CD4-positive, alpha-beta memory T cell (primary cell): ENCODE measurements at regions not wholly inside any gene's neighbourhood (a gene's known extent, or its start where the extent isn't known, plus 50 kb on each side); places are given as distances from the start of the nearest gene placed in this dataset.

Experiments
- CTCF ChIA-PET: fragments of 350-600 bp; sonication (Branson Sonifier 250); formaldehyde crosslinking; loops from one replicate; lab custom pipeline; 2021; ENCODE audit warnings: inconsistent platforms; ENCODE audit not compliant: partially characterized antibody; lab: Charles Lee
- POLR2A ChIA-PET: fragments of 350-600 bp; sonication (Branson Sonifier 250); formaldehyde crosslinking; loops from one replicate; lab custom pipeline; 2021; ENCODE audit not compliant: partially characterized antibody; lab: Charles Lee
- DNase-seq, 5 donors: peaks; one replicate each; pipeline versions ENCODE4 v3.0.0 to v3.0.0-alpha.2; 2020 to 2022; ENCODE audit warnings: mixed read lengths in 1 of 5
- H3K27ac ChIP-seq: one replicate; pipeline ENCODE4 v1.7.0; 2013; ENCODE audit warnings: low read depth, low read length
- H3K27me3 ChIP-seq: 2 replicates; pipeline ENCODE4 v1.7.0; 2013; ENCODE audit warnings: mild to moderate bottlenecking, low read length, moderate library complexity; ENCODE audit not compliant: insufficient read depth
- H3K36me3 ChIP-seq: 2 replicates; pipeline ENCODE4 v1.7.0; 2013; ENCODE audit warnings: mild to moderate bottlenecking, low read length, moderate library complexity; ENCODE audit not compliant: insufficient read depth
- H3K4me1 ChIP-seq: 2 replicates; pipeline ENCODE4 v1.7.0; 2013; ENCODE audit warnings: mild to moderate bottlenecking, low read length, moderate library complexity; ENCODE audit not compliant: insufficient read depth
- H3K4me3 ChIP-seq, 2 donors: one replicate each; pipeline ENCODE4 v1.7.0; 2013; ENCODE audit warnings: low read length in 2 of 2, mild to moderate bottlenecking in 1 of 2
- H3K9me3 ChIP-seq, 2 donors: one replicate each; pipeline ENCODE4 v1.7.0; 2013; ENCODE audit warnings: low read length in 2 of 2, control low read depth in 1 of 2; ENCODE audit not compliant: control insufficient read depth in 1 of 2
- H3K27ac Mint-ChIP-seq, 7 donors: one replicate each; pipeline ENCODE4 v1.8.0; 2020 to 2021; ENCODE audit warnings: mixed read lengths in 7 of 7, mild to moderate bottlenecking in 6 of 7, inconsistent platforms in 3 of 7, moderate library complexity in 3 of 7
- H3K27me3 Mint-ChIP-seq, 2 donors: one replicate each; pipeline ENCODE4 v1.8.0; 2020 to 2021; ENCODE audit warnings: mixed read lengths in 2 of 2
- H3K36me3 Mint-ChIP-seq, 2 donors: one replicate each; pipeline ENCODE4 v1.8.0; 2020 to 2021; ENCODE audit warnings: mixed read lengths in 2 of 2, inconsistent platforms in 1 of 2, mild to moderate bottlenecking in 1 of 2
- H3K4me1 Mint-ChIP-seq, 4 donors: one replicate each; pipeline ENCODE4 v1.8.0; 2020 to 2021; ENCODE audit warnings: mixed read lengths in 4 of 4, mild to moderate bottlenecking in 1 of 4
- H3K4me3 Mint-ChIP-seq, 8 donors: one replicate each; pipeline ENCODE4 v1.8.0; 2020 to 2021; ENCODE audit warnings: mixed read lengths in 8 of 8, mild to moderate bottlenecking in 7 of 8, moderate library complexity in 6 of 8, inconsistent platforms in 3 of 8
- H3K9me3 Mint-ChIP-seq, 8 donors: one replicate each; pipeline ENCODE4 v1.8.0; 2020 to 2021; ENCODE audit warnings: mixed read lengths in 8 of 8, mild to moderate bottlenecking in 5 of 8, inconsistent platforms in 3 of 8, moderate library complexity in 1 of 8
- intact Hi-C: fragments of 100-400 bp; cut with micrococcal nuclease; formaldehyde crosslinking; loops from one replicate; pipeline ENCODE4 v1.15.1; 2023

DNA sequence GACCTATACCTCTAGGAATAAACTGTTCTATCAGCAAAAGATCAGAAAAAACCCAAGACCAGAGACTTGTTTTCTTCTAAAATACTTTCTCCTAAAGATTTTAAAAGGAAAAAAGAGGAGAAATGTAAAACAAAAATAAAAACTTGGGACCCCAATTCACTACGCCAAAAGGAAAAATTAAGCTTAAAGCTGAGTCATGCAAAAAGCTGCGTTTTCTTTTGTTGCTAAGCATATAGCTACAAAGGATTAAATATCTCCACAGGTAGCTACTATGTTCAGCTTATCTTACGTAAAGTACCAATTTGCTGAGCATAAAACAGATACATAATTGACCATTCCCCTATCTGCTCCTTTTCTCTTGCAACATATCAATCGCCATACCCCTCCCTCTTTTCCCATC, 950.0 kb upstream of the NXPH2 start:
- intact Hi-C loops, result no loop called here
- ChIA-PET CTCF (no interaction called here), POLR2A (no interaction called here)
- no peaks in the 10 kb centered on the region for H3K4me1 Mint-ChIP-seq
- H3K4me3 Mint-ChIP-seq, result no peak overlapping the region
- Histone ChIP-seq H3K27ac (no peak overlapping the region), H3K36me3 (no peaks in the 10 kb centered on the region), H3K9me3 (no peaks in the 10 kb centered on the region), H3K27me3 (no peaks in the 10 kb centered on the region), H3K4me1 (no peaks in the 10 kb centered on the region), H3K4me3 (no peak overlapping the region)
- H3K27ac Mint-ChIP-seq, result no peak overlapping the region
- DNase-seq, result no peak
- H3K9me3 Mint-ChIP-seq, result peaks cover 0 to 5% (median 1%) of the 10 kb centered on the region in 8 donors
- no peaks in the 10 kb centered on the region for H3K27me3 Mint-ChIP-seq
- no peaks in the 10 kb centered on the region for H3K36me3 Mint-ChIP-seq

- H3K27me3 Mint-ChIP-seq, result no peaks in the 10 kb centered on the region
- no peaks in the 10 kb centered on the region for H3K36me3 Mint-ChIP-seq
- H3K4me3 ChIP-seq, result no peak overlapping the region
- no peak overlapping the region for H3K27ac ChIP-seq
- no peaks in the 10 kb centered on the region for H3K4me1 ChIP-seq
- ChIA-PET CTCF (no interaction called here), POLR2A (no interaction called here)
- H3K9me3 Mint-ChIP-seq, result peaks cover 3 to 42% (median 20%) of the 10 kb centered on the region in 8 donors
- H3K27ac Mint-ChIP-seq, result no peak overlapping the region
- no peaks in the 10 kb centered on the region for H3K27me3 ChIP-seq
- no peaks in the 10 kb centered on the region for H3K36me3 ChIP-seq
- no peaks in the 10 kb centered on the region for H3K4me1 Mint-ChIP-seq
- H3K4me3 Mint-ChIP-seq, result no peak overlapping the region
- no peak for DNase-seq
- no peaks in the 10 kb centered on the region for H3K9me3 ChIP-seq
- intact Hi-C loops, result no loop called here
Measured at GRCh38 chr2:139721411-139721995, 941.3 kb upstream of the NXPH2 start.

GRCh38 chr2:139720056-139720455, 939.9 kb upstream of the NXPH2 start:
- Histone ChIP-seq H3K4me3 (no peak overlapping the region), H3K36me3 (no peaks in the 10 kb centered on the region), H3K4me1 (no peaks in the 10 kb centered on the region), H3K27me3 (no peaks in the 10 kb centered on the region), H3K9me3 (no peaks in the 10 kb centered on the region), H3K27ac (no peak overlapping the region)
- Mint-ChIP-seq H3K36me3 (no peaks in the 10 kb centered on the region), H3K27ac (no peak overlapping the region), H3K4me1 (no peaks in the 10 kb centered on the region), H3K27me3 (no peaks in the 10 kb centered on the region), H3K4me3 (no peak overlapping the region), H3K9me3 (peaks cover 5 to 44% (median 22%) of the 10 kb centered on the region in 8 donors)
- no peak for DNase-seq
- intact Hi-C loops, result no loop called here
- ChIA-PET CTCF (no interaction called here), POLR2A (no interaction called here)

- intact Hi-C loops, result no loop called here
- Histone ChIP-seq H3K36me3 (no peaks in the 10 kb centered on the region), H3K4me1 (no peaks in the 10 kb centered on the region), H3K27me3 (no peaks in the 10 kb centered on the region), H3K4me3 (no peak overlapping the region), H3K9me3 (no peaks in the 10 kb centered on the region), H3K27ac (no peak overlapping the region)
- POLR2A ChIA-PET, result no interaction called here
- no peaks in the 10 kb centered on the region for H3K27me3 Mint-ChIP-seq
- H3K4me1 Mint-ChIP-seq, result no peaks in the 10 kb centered on the region
- CTCF ChIA-PET, result no interaction called here
- no peak overlapping the region for H3K27ac Mint-ChIP-seq
- no peak overlapping the region for H3K4me3 Mint-ChIP-seq
- H3K36me3 Mint-ChIP-seq, result no peaks in the 10 kb centered on the region
- peaks cover 0 to 20% (median 4%) of the 10 kb centered on the region in 8 donors for H3K9me3 Mint-ChIP-seq
- no peak for DNase-seq
Measured at GRCh38 chr2:139704606-139705005, 924.4 kb upstream of the NXPH2 start.

DNA sequence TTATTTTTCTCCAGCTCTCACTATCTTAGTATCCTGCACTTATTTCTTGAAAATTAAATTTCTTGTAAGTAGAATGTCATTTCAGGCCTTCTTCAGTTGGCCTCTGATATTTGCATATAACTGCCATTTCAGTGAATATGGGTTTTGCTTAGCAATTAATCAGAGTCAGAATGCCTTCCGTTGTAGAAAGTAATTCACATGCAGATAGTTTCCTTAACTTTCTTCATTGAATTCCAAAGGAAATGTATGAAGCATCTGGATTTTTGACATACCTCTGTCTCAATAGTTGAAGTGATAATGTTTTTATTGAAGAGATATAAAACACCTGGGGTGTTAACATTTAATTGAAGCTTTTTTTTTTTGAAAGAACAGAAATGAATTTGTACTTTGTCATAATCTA, 914.1 kb upstream of the NXPH2 start:
- POLR2A ChIA-PET, result no interaction called here
- Histone ChIP-seq H3K4me1 (no peaks in the 10 kb centered on the region), H3K27me3 (no peaks in the 10 kb centered on the region), H3K27ac (no peak overlapping the region), H3K9me3 (no peaks in the 10 kb centered on the region), H3K36me3 (no peaks in the 10 kb centered on the region), H3K4me3 (no peak overlapping the region)
- no peaks in the 10 kb centered on the region for H3K4me1 Mint-ChIP-seq
- no peak overlapping the region for H3K27ac Mint-ChIP-seq
- no peaks in the 10 kb centered on the region for H3K27me3 Mint-ChIP-seq
- no peaks in the 10 kb centered on the region for H3K36me3 Mint-ChIP-seq
- CTCF ChIA-PET, result no interaction called here
- peaks cover 0 to 17% (median 7%) of the 10 kb centered on the region in 8 donors for H3K9me3 Mint-ChIP-seq
- intact Hi-C loops, result no loop called here
- no peak for DNase-seq
- H3K4me3 Mint-ChIP-seq, result no peak overlapping the region

DNA sequence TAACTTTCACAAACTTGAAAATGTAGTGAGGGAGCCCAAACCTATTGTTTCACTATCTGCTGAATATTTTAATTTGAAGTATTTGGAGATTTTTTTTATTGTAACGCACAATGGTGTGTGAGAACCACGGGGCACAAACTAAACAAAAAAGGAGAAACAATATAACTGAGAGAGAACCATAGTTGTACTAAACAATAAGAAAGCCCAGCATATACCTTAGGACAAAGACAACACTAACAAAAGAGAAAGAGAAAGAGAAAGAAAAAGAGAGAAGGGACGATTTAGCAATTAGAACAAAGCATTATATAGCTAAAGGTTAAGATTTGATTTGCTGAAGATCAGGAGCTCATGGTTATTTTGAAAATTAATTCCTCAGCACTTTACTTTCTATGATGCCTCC, 906.0 kb upstream of the NXPH2 start:
- Mint-ChIP-seq H3K4me3 (no peak overlapping the region), H3K36me3 (no peaks in the 10 kb centered on the region), H3K4me1 (peaks cover 0 to 2% (median 0%) of the 10 kb centered on the region in 4 donors), H3K9me3 (peaks cover 0 to 21% (median 11%) of the 10 kb centered on the region in 8 donors), H3K27ac (no peak overlapping the region), H3K27me3 (no peaks in the 10 kb centered on the region)
- ChIA-PET POLR2A (no interaction called here), CTCF (no interaction called here)
- intact Hi-C loops, result no loop called here
- Histone ChIP-seq H3K27ac (no peak overlapping the region), H3K4me1 (no peaks in the 10 kb centered on the region), H3K36me3 (no peaks in the 10 kb centered on the region), H3K4me3 (no peak overlapping the region), H3K9me3 (no peaks in the 10 kb centered on the region), H3K27me3 (no peaks in the 10 kb centered on the region)
- no peak for DNase-seq

- peaks cover 0 to 2% (median 0%) of the 10 kb centered on the region in 4 donors for H3K4me1 Mint-ChIP-seq
- no peaks in the 10 kb centered on the region for H3K27me3 Mint-ChIP-seq
- intact Hi-C loops, result no loop called here
- peaks cover 0 to 21% (median 12%) of the 10 kb centered on the region in 8 donors for H3K9me3 Mint-ChIP-seq
- no peak overlapping the region for H3K27ac Mint-ChIP-seq
- no peaks in the 10 kb centered on the region for H3K27me3 ChIP-seq
- H3K9me3 ChIP-seq, result no peaks in the 10 kb centered on the region
- no peaks in the 10 kb centered on the region for H3K4me1 ChIP-seq
- H3K4me3 ChIP-seq, result no peak overlapping the region
- POLR2A ChIA-PET, result no interaction called here
- no peaks in the 10 kb centered on the region for H3K36me3 ChIP-seq
- no peak for DNase-seq
- H3K36me3 Mint-ChIP-seq, result no peaks in the 10 kb centered on the region
- CTCF ChIA-PET, result no interaction called here
- H3K4me3 Mint-ChIP-seq, result no peak overlapping the region
- no peak overlapping the region for H3K27ac ChIP-seq
Measured at GRCh38 chr2:139685090-139685983, 905.1 kb upstream of the NXPH2 start.
